ENCODE measurements at regions not wholly inside any gene's neighbourhood (a gene's known extent, or its start where the extent isn't known, plus 50 kb on each side); places are given as distances from the start of the nearest gene placed in this dataset.

DNA sequence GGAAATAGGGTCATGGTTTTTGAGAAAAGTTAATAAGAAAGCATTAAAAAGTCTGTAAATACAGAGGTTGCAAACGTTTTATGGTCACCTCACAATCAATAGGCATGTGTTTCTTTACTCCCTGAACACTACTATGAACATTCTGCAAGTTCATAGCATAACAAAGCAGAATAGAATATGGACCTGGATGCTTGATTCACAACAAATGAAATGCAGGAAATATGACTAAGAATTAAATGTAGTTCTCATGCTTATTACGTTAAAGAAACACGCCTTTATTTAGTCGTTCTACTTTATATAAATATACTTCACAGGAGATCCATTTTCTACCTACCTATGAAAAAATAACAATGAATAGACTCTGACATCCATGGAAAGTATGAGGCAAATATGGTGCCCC, 344.0 kb downstream of the KCTD12 start:
- peaks cover 3% of the 10 kb centered on the region for H3K9me3 Mint-ChIP-seq
- Histone ChIP-seq H3K9me3 (ENCODE audit: control insufficient read depth in 1 of 2, insufficient read depth in 1 of 2, low read length in 2 of 2) (no peaks in the 10 kb centered on the region), H3K36me3 (ENCODE audit: insufficient read depth, low read length) (no peaks in the 10 kb centered on the region), H3K27me3 (ENCODE audit: control insufficient read depth in 1 of 2, insufficient read depth in 2 of 2, low read length in 2 of 2) (peaks cover 6% of the 10 kb centered on the region in 2 experiments), H3K4me1 (ENCODE audit: insufficient read depth, low read length) (no peaks in the 10 kb centered on the region), H3K4me3 (ENCODE audit: low read length) (no peak overlapping the region), H3K27ac (ENCODE audit: low read depth in 1 of 2, low read length in 2 of 2) (no peak overlapping the region)
- intact Hi-C loops (cut with DNase I, micrococcal nuclease): no loop called here
- peaks cover 11% of the 10 kb centered on the region for H3K27me3 Mint-ChIP-seq
- H3K4me1 Mint-ChIP-seq (ENCODE audit: low read depth): no peaks in the 10 kb centered on the region
- no peak for DNase-seq
- ATAC-seq (ENCODE audit: poor library complexity): no peak
- POLR2A ChIA-PET: no interaction called here
- no peak overlapping the region for H3K27ac Mint-ChIP-seq
- no peaks in the 10 kb centered on the region for H3K36me3 Mint-ChIP-seq (ENCODE audit: low read depth)
- TF ChIP-seq, protein P1, sequence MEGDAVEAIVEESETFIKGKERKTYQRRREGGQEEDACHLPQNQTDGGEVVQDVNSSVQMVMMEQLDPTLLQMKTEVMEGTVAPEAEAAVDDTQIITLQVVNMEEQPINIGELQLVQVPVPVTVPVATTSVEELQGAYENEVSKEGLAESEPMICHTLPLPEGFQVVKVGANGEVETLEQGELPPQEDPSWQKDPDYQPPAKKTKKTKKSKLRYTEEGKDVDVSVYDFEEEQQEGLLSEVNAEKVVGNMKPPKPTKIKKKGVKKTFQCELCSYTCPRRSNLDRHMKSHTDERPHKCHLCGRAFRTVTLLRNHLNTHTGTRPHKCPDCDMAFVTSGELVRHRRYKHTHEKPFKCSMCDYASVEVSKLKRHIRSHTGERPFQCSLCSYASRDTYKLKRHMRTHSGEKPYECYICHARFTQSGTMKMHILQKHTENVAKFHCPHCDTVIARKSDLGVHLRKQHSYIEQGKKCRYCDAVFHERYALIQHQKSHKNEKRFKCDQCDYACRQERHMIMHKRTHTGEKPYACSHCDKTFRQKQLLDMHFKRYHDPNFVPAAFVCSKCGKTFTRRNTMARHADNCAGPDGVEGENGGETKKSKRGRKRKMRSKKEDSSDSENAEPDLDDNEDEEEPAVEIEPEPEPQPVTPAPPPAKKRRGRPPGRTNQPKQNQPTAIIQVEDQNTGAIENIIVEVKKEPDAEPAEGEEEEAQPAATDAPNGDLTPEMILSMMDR (IDR thresholded peaks at IDR 0.05): no peak
- CTCF ChIA-PET: no interaction called here
- H3K4me3 Mint-ChIP-seq: no peak overlapping the region

DNA sequence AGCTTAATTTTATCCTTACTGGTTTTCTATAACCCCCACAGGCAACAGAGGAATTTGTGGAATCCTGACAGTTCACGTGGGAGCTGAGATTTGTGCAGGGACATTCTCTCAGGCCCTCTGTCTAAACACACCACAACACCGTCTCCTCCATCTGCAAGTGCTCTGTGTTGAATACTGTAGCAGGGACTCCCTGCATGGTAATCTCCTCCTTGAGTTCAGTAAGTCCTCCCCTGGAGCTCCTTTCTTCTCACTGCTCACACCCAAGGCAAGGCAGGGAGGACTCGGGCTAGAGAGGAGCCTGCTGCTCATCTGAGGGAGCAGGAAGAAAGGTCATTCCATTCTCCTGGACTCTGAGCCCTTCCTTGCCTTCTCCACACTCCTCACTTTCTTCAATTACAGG, 348.2 kb downstream of the KCTD12 start:
- intact Hi-C loops (cut with DNase I, micrococcal nuclease): no loop called here
- ChIA-PET POLR2A (no interaction called here), CTCF (no interaction called here)
- Mint-ChIP-seq H3K4me3 (no peak overlapping the region), H3K27me3 (peaks cover 35% of the 10 kb centered on the region), H3K4me1 (ENCODE audit: low read depth) (no peaks in the 10 kb centered on the region), H3K9me3 (no peaks in the 10 kb centered on the region), H3K36me3 (ENCODE audit: low read depth) (no peaks in the 10 kb centered on the region), H3K27ac (no peak overlapping the region)
- no peak for DNase-seq
- Histone ChIP-seq H3K9me3 (ENCODE audit: control insufficient read depth in 1 of 2, insufficient read depth in 1 of 2, low read length in 2 of 2) (no peaks in the 10 kb centered on the region), H3K27me3 (ENCODE audit: control insufficient read depth in 1 of 2, insufficient read depth in 2 of 2, low read length in 2 of 2) (peaks cover 6% of the 10 kb centered on the region in 2 experiments), H3K27ac (ENCODE audit: low read depth in 1 of 2, low read length in 2 of 2) (no peak overlapping the region), H3K4me3 (ENCODE audit: low read length) (no peak overlapping the region), H3K4me1 (ENCODE audit: insufficient read depth, low read length) (no peaks in the 10 kb centered on the region), H3K36me3 (ENCODE audit: insufficient read depth, low read length) (no peaks in the 10 kb centered on the region)
- ATAC-seq (ENCODE audit: poor library complexity): no peak
- TF ChIP-seq, protein P1 (IDR thresholded peaks at IDR 0.05): no peak

DNA sequence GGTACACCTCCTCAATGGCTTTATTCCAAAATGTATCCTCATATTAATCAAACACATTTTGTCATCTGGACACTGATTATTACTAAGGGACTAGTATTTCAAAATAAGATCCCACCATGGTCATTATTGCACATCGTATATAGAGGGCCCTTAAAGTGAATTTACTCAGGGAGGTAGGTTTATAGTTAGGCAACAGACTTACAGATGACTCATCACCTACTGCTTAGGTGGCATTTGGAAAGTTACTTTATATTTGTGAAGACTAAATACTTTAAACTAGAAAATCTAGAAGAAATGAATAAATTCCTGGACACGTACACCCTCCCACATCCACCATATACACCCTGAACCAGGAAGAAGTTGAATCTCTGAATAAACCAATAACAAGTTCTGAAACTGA, 353.0 kb downstream of the KCTD12 start:
- ATAC-seq (ENCODE audit: poor library complexity) (no peak), DNase-seq (no peak)
- ChIA-PET CTCF (no interaction called here), POLR2A (no interaction called here)
- no peaks in the 10 kb centered on the region for H3K4me1 ChIP-seq (ENCODE audit: insufficient read depth, low read length)
- TF ChIP-seq, protein P1 (IDR thresholded peaks at IDR 0.05): no peak
- Mint-ChIP-seq H3K36me3 (ENCODE audit: low read depth) (no peaks in the 10 kb centered on the region), H3K27me3 (peaks cover 39% of the 10 kb centered on the region), H3K4me1 (ENCODE audit: low read depth) (no peaks in the 10 kb centered on the region), H3K4me3 (no peak overlapping the region), H3K27ac (no peak overlapping the region), H3K9me3 (no peaks in the 10 kb centered on the region)
- no peak overlapping the region for H3K4me3 ChIP-seq (ENCODE audit: low read length)
- H3K27ac ChIP-seq (ENCODE audit: low read depth in 1 of 2, low read length in 2 of 2): no peak overlapping the region
- no peaks in the 10 kb centered on the region for H3K36me3 ChIP-seq (ENCODE audit: insufficient read depth, low read length)
- H3K27me3 ChIP-seq (ENCODE audit: control insufficient read depth in 1 of 2, insufficient read depth in 2 of 2, low read length in 2 of 2): peaks cover 5 to 6% of the 10 kb centered on the region in 2 experiments
- intact Hi-C loops (cut with DNase I, micrococcal nuclease): no loop called here
- no peaks in the 10 kb centered on the region for H3K9me3 ChIP-seq (ENCODE audit: control insufficient read depth in 1 of 2, insufficient read depth in 1 of 2, low read length in 2 of 2)
